Stimulated activated CD4-positive, alpha-beta T cell treated with anti-CD3 and anti-CD28 coated beads, Interleukin-2, amount 100 ng/mL, for 48 hours (primary cell): ENCODE measurements at regions not wholly inside any gene's neighbourhood (a gene's known extent, or its start where the extent isn't known, plus 50 kb on each side); places are given as distances from the start of the nearest gene placed in this dataset.
"Not testable (repeated sequence)": the region's sequence is repeated elsewhere in the genome, so short reads cannot be mapped to it uniquely, and the experiment has no call there.

Experiments
- DNase-seq, 2 donors: peaks; one replicate each; pipeline ENCODE4 v3.0.0-alpha.2; 2020

DNA sequence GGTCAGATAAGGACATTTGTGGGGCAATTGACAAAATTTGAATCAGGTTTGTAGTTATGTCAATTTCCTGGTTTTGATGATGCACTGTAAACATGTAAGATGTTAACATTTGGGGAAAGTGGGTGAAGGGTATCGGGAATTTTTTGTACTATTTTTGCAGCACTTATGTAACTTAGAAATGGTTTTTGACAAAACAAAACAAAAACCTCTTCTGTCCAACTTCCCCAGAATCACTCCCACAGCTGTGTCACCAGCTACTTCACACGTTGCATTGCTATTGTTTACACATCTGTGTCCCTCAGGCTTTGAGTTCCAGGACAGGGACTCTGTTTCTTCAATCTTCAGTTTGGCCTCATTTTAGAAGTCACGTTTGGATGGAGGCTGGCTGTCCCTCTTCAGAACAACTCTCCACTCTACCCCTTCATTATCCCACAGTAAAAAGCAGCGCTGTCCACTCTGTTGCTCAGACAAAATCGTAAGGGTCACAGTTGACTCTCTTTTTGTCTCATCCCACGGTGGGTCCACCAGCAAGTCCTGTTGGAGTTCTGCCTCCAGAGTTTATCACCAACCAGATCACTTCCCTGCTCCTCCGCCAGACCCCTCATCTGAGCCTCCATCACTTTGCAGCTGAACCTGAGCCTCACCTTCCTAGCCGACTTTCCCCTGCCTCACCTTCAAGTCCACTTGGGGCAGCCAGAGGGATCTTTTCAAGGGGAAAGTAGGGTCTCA is 63.2 kb downstream of the NENF start:
- DNase-seq: no peak

DNA sequence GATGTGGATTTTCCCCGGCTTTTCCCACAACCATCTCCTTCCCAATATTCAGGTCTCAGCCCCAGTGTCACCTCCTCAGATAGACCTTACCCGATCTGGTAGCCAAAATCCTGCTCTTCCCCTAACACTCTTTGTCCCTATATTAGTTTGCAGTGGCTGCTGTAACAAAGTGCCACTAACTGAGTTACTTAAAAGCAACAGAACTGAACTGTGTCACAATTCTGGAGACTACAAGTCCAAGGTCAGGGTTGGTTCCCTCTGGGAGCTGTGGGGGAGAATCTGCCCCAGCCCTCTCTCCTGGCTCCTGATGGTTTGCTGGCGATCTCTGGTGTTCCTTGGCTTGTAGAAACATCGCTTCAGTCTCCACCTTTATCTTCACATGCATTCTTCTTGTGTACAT is 64.0 kb downstream of the NENF start:
- no peak for DNase-seq

DNA sequence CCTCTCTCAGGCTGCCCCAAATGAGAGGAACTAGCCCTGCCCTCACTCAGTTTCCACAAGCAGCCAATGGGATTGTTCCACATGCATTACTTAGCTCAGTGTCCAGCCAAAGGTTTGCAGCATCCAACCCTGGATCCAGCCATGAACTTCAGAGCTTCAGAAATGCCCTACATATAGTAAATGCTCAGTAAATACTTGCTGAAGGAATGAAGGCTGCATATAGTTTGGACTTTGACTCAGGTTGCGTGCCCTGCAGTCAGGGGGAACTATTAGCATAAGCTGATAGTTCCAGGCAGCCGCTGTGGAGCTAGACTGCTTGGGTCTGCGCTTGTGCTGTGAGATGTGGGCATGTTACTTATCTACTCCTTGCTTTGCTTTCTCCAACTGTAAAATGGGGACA is 64.8 kb downstream of the NENF start:
- no peak for DNase-seq

DNA sequence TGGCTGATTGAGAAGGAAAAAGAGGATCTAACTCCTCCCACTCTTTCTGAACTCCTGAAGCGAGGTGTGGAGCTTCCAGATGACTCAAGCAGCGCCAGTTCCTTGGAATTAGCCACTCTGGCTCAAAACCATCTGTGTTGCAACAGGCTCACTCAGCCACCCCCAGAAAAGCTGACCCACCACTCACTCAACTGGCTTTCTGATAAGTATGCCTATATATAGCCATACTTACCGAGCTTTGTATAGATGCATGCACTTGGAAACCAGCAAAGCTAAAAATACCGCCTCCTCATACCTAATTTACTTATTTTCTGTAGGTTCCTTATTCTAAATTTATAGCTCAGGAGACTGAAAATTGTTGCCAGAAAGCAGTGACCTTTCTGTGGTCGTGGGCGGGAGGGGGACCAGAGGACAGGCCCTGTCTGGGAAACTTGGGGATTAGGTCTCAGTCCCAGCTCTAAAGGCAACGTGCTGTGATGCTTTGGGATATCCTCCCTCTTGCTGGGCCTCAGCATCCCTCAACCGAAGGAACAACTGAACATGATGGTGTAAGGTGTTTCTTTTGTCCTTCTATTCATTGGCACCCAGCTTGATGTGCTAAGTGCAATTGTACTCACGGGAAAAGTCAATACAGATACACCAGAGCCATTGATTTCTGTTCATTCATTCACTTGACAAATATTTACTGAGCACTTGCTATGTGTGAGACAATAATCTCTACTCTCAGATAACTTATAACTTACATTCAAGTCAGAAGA is 65.7 kb downstream of the NENF start:
- no peak for DNase-seq

DNA sequence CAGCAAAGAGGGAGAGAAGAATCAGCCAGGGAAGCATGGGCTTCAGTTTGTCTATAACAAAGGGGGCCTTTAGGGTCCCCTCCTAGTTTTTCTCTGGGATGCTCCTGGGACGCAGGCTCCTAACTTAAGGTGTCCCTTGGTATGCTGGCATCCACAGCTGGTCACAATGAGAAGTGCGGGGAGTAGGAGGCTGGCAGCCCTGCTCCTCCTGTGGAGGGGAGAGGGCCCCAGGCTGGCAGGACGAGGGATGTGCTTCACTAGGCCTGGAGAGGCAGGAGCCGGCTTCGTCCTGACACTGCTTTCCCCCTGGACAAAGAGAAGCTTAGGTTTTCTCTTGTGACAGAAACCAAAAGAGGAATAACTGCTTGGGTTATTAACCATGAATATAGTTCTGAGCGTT is 67.6 kb downstream of the NENF start:
- DNase-seq: no peak

DNA sequence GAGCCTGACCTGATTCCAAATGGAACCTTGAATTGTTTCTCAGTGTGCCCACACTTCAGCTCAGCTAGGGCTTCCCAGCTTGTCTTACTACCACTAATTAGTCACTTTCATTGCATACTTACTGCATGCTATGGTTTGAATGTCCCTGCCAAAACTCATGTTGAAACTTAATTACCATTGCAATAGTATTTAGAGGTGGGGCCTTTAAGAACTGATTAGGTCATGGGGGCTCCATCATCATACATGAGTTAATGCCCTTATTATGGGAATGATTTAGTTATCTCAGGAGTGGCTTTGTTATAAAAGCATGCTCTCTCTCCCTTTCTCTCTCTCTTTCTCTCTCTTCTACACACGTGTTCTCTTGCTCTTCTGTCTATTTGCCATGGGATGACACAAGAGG is 68.3 kb downstream of the NENF start:
- no peak for DNase-seq

DNA sequence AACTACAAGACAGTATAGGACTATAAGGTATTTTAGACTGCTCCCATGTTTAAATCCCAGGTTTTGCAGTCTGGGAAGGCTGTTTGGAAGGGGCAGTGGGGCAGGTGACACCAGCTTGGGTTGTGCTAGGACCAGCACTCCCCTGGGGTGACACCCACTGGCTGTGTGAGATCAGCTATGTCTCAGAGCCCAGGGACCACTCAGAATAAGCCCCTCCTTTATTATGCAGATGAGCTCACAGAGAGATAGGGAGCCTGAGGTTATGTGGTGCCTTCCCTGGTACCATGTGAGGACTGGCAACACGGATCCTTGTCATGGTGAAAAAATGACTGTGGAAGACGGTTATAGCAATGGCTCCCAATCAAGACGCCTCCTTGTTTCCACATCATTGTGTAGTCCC is 71.0 kb downstream of the NENF start:
- no peak for DNase-seq

DNA sequence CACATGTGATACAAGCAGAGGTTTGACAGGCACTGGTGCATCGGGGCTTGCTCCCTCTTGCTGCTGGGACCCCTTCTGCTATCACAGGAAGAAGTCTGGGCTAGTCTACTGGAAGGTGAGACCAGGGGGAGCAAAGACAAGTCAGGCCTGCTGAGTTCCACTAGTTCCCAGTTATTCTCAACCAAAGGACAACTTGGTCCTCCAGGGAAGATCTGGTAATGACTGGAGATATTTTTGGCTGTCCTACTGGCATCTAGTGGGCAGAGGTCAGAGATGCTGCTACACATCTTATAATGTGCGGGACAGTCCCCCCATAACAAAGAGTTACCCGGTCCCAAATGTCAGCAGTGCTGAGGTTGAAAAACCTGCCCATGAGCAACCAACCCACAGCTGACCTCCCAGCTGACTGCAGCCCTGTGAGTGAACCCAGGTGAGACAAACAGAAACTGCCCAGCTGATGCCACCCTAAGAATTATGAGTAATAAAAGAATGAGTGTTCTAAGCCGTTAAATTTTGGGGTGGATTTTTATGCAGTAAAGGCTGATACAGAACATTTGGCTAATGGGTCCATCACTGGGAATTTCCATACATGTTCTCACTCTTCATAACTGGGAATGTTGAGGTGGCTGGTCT is 71.6 kb downstream of the NENF start:
- DNase-seq: no peak

DNA sequence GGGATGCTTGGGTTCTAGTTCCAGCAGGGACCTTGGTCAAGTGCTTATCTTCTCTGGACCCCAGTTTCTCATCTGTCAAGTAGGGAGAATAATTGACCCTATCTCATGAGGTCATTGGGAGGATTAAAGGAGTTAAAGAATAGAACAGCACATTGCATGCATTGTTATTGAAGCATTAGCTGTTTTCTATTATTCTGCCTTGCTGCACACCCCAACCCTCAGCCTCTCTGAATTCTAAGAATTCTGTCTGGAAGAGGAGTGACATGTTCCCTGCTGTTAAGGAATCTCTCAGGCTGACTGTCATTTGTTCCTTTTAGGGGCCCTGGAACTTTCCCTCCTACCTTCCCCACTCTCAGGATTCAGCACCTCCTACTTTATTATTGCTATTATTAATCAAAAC is 73.9 kb downstream of the NENF start:
- no peak for DNase-seq

DNA sequence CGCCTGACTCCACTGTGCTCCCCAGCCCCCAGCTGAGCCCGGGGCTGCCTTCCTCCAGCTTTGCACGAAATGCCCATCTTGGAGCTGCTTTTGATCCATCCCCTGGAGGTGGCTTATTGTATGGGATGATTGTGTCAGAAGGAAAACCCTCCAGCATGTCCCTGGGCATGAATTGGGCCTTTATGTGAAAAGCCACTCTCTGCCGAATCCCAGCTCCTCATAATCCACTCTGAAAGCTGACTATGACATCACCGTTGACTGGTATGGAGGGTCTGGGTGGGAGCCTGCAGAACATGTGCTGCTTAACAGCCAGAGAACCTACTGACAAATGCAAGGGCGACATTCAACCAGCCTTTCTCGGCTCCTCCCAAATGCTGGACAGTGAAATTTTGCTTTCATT is 74.6 kb downstream of the NENF start:
- DNase-seq: no peak

DNA sequence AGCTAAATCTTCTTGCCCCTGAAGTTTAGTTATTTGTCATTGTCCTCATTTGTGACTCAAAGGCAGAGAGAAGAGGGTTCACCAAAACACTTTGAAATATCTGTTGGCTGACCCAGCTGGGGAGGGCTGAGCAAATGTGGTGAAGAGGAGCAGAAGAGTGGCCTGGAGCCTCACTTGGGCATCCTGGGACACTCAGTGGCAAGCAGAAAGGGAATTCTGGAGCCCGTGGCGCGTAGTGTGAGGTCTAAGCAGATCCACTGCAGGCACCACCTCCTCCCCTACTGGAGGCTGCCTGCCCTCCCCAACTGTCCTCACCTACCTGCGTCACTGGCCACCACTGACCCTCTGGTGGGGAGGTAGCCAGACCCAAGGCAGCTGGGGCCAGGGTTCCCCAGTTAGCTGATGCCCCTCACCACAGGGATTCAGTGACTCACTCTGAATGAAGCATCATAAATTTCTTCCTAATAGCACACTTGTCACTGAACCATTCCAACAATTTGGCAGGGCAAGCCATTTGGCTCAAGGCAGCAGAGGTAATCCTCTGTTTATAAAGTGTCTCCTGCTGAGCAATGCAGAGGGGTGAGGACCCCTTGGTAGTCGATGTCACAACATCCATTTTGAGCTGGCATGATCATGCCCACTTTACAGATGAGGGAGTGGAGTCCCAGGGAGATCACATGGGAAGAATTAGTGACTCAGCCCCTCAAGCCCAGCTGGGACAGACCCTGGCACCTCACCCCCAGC is 80.3 kb downstream of the NENF start:
- DNase-seq: no peak

DNA sequence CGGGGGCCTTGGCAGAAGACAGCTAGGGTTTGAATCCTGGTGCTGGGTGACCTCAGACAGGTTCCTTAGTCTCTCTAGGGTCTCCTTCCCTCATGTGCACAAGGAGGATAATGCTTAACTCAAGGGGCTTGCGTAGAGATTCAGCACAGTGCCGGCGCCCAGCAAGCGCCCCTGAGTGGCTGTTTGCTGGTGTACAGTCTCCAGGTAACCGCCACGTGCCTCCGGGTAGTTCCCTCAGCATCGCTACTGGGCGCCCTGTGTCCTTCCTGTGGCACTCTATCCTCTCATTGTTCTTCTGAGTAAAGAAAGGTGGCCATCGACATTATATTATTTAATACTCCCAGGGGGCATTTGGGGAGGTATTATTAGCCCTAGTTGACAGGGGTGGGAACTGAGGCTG is 80.9 kb downstream of the NENF start:
- no peak for DNase-seq

DNA sequence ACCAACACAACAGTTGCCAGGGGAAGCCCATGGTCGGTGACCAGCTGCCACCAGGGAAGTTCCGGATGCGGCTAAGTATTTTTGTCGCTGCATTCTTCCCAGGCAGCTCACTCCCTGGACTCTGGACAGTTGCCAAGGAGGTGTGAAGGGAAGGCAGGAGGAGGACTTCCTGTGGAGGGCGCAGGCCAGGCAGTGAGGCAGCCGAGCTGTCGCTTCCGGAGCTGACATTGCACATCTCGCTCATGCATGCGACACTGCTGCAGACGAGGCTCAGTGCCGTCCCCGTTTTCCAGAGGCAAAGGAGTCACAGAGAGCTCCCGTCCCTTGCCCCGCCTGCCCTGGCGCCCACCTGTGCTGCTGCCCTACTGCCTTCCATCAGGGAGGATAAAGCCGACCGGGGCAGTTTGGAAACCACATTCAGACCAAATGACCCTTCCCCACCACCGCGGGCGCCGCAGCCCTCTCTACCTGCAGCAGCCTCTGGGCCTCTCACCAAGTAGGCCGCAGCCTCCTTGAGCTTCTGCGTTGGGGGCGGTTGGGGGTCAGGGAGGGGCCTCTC is 81.4 kb downstream of the NENF start:
- no peak for DNase-seq

DNA sequence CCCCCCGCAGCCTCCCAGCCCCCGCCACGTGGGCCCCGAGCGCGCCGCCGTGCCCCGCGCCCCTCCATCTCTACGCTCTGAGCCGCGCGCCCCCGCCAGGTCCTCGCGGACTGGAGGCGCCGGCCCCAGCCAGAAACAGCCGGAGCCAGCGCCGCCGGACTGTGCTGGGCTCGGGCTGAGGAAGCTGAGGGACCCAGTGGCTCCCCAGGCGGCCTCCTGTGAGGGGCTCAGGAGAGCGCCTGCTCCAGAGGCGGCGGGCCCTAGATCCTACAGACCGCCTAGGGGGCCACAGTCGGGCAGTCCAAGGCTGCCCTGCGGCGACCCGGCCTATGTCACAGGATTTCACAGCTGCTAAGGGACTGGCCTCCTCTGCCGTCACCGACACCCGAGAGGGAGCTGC is 82.1 kb downstream of the NENF start:
- DNase-seq: no peak

DNA sequence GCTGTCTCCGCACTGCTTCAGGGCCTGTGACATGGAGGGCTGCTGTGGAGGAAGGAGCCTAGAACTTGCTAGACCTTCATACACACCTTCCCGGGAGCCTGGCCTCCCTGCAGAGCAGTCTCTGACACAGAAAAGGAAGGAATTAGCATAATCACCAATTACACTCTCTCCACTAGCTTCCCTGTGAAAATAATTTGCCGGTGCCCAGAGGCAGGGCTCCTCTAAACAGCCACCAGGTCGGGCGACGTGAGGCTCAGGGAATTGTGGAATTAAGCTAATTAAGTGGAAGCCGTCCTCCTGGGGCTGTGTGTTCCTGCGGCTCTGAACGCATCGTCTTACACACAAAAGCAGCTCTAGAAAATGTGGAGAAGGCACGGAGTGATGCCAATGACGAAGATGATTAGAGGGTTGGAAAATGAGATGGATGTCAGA is 82.6 kb downstream of the NENF start:
- DNase-seq: no peak

DNA sequence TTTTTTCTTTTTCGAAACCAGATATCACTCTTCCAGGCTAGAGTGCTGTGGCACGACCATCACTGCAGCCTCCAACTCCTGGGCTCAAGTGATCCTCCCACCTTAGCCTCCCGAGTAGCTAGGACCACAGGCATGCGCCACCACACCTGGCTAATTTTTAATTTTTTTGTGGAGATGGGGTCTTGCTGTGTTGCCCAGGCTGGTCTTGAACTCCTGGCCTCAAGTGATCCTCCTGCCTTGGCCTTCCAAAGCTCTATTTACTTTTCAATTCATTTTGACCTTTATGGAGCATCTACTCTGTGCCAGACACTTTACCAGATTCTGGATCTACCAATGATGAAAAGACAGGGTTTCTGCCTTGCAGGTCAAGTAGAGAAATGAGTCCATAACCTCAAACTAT is 83.3 kb downstream of the NENF start:
- not testable (repeated sequence) for DNase-seq

DNA sequence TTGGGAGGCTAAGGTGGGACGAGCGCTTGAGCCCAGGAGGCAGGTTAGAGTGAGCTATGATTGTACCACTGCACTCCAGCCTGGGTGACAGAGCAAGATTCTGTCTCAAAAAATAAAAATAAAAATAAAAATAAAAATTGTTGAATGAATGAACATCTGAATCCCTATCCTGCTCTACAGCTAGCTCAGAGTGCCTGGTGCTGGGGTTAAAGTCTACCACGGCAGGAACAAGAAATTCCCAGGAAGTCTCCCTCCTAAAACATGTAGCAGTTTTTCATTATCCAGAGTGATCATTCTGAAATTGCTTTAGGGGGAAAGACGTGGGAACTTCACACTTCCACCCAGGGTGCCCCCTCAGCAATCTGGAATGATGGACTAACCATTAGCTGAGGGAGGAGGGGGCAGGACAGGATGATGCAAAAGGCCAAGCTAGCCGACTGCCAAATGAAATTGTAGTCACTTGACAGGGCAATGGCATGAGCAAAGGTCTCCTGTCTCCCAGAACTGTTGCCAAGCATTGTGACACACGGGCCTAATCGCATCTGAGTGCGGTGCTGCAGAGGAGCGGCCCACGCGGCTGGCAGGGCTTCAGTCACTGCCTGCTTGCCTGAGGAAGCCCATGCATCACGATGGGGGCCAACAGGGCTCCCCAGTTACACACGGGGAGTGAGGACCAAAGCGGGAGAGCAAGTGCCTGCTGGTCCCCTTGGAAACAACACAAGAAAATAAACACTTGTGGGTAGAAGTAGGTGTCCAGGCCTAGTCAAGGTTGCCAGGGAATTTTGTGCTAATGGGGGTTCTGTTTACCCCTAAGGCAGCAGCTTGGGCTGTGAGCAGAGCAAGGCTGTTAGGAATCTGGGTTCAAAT is 85.7 kb downstream of the NENF start:
- DNase-seq: no peak

DNA sequence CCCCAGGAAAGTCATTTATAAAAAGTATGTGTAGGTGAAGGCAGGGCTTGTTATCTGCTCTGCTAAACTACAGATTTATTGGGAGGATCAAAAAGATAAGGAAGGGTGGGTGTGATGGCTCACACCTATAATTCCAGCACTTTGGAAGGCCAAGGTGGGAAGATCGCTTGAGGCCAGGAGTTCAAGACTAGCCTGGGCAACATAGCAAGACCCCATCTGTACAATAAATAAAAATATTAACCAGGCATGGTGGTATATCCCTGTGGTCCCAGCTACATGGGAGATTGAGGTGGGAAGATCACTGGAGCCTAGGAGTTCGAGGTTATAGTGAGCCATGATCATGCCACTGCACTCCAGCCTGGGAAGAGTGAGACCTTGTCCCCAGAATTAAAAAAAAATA is 86.4 kb downstream of the NENF start:
- no peak for DNase-seq

DNA sequence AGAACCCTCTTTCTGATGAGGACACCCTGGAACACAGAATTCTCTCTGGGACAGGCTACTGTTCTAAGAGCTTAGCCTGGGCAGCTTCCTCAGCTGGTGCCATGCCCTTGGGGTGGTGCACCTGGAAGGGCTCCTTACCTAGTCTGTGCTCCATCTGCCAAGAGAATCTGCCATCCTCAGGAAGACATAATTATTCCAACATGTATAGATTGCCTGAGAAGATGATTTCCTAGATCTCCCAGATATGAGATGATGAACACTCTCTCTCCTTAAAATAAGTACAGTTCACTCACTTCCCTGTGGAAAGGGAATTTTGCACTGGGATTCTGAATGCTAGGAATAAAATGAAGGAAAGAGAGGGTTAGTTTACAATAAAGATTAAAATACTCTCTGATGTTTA is 87.6 kb downstream of the NENF start:
- no peak for DNase-seq

DNA sequence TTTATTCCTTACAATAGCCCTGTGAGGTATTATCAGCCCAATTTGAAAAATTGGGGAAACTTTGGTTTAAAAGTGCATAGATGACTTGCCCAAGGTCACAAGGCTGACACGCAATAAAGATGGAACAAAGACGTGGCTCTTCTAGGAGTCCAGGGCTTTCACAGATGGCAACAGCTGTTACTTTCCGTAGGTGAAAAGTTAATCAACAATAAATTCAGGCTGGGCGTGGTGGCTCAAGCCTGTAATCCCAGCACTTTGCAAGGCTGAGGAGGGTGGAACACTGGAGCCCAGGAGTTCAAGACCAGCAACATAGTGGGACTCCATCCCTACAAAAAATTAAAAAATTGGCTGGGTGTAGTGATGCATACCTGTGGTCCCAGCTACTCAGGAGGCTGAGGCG is 87.8 kb upstream of the ATF3 start:
- no peak for DNase-seq

DNA sequence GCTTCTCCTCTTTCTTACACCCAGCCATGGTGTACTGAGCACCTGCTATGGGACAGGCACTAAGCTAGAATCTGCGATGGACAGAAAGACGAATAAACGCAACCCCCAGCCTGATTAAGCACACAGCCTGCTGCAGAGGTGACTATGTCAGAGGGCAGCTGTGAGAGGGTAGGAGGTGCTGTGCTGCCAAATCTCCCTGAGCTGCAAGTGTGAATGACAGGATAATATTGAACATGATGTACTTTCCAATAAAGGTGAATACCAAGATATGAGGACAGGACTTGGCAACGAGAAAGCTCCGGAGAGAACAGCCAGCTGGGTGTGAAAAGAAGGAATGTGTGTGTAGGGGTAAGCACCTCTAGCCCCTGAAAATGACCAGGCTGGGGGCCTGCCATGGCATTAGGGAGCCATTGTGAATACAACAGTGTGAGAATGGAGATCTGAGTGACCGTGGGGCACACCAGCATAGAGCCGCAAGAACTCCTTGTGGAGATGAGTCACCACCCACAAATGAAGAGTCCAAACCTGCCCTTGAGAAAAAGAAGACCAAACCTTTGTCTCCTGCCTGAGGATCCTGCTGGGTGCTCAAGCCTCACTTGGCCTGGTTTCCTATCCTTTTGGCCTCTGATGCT is 83.0 kb upstream of the ATF3 start:
- no peak for DNase-seq

DNA sequence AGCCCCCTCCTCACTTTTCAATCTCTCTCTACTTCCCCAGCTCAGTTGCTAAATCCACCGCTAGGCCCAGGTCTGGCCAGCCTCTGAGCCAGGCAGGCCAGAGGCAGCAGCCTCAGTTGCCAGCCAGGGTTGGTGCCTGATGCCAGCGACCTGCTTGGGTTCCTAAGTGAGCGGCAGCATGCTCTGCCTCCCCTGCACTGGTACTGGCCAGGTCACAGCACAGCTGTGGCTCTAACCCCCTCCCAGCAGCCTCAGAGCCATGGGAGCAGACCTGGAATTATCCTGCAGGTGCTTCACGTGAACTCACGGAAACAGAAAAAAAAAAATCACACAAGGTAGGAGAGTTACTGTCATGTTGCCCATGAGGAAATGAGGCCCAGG is 82.5 kb upstream of the ATF3 start:
- DNase-seq: no peak
